Endothelial cell of umbilical vein (primary cell): ENCODE measurements at regions not wholly inside any gene's neighbourhood (a gene's known extent, or its start where the extent isn't known, plus 50 kb on each side); places are given as distances from the start of the nearest gene placed in this dataset.
A peak's percentile ranks its signal among the peaks of the same experiment; 100 is the strongest.

Experiments
- BruUV-seq: library from RNA; stranded (reverse); fragments of 400-500 nt; replicated peaks from 2 replicates; lab custom pipeline; 2021; lab: Mats Ljungman, UMichigan
- CTCF ChIA-PET: fragments of 300-600, 350-600 bp; sonication (Branson Sonifier 250); formaldehyde crosslinking; loops from one replicate; lab custom pipeline; 2021; ENCODE audit warnings: antibody characterized with exemption, inconsistent platforms; lab: Charles Lee
- POLR2A ChIA-PET: fragments of 300-600, 350-600 bp; sonication (Branson Sonifier 250); formaldehyde crosslinking; loops from one replicate; lab custom pipeline; 2021; ENCODE audit warnings: antibody characterized with exemption, inconsistent platforms; lab: Charles Lee
- DNase-seq: peaks from one replicate; pipeline ENCODE4 v3.0.0-alpha.2; 2011; ENCODE audit warnings: low read depth, low spot score
- FAIRE-seq: peaks from 2 replicates; lab custom pipeline; 2011; peaks lifted over from hg19 to GRCh38; lab: Jason Lieb, UNC
- H2AFZ ChIP-seq: 2 replicates; pipeline ENCODE4 v1.6.0; 2012; ENCODE audit warnings: low read depth, low read length, control low read depth, inconsistent platforms
- H3K27ac ChIP-seq: 2 replicates; pipeline ENCODE4 v1.5.1; 2011; ENCODE audit warnings: low read depth, mild to moderate bottlenecking, control low read depth, low read length, moderate library complexity; ENCODE audit not compliant: insufficient read depth
- H3K27me3 ChIP-seq, 2 experiments: 2 replicates each; pipeline versions ENCODE4 v1.6.0 to v1.6.1; 2011; ENCODE audit warnings: low read length in 2 of 2, mixed read lengths in 1 of 2; ENCODE audit not compliant: control insufficient read depth in 2 of 2, insufficient read depth in 2 of 2
- H3K36me3 ChIP-seq, 2 experiments: 2 replicates in 1 of 2; 3 replicates in 1 of 2; pipeline ENCODE4 v1.5.1; 2011; ENCODE audit warnings: low read length in 2 of 2, mild to moderate bottlenecking in 1 of 2, moderate library complexity in 1 of 2; ENCODE audit not compliant: control insufficient read depth in 2 of 2, insufficient read depth in 2 of 2; ENCODE audit errors: extremely low read depth in 1 of 2
- H3K4me1 ChIP-seq: 3 replicates; pipeline ENCODE4 v1.5.1; 2011; ENCODE audit warnings: mild to moderate bottlenecking, low read length; ENCODE audit not compliant: control insufficient read depth, insufficient read depth; ENCODE audit errors: extremely low read depth
- H3K4me2 ChIP-seq: 2 replicates; pipeline ENCODE4 v1.6.1; 2011; ENCODE audit warnings: low read length, control low read depth, mixed read lengths; ENCODE audit not compliant: insufficient read depth
- H3K4me3 ChIP-seq, 3 experiments: fragments of 200-600 bp in 1 of 3; sonication (generic), shearing (Covaris generic) in 1 of 3; replicated peaks in 1 of 3; 2 replicates each; pipeline ENCODE4 v1.5.1; 2011 to 2016; ENCODE audit warnings: control low read depth in 3 of 3, low read length in 3 of 3, mild to moderate bottlenecking in 2 of 3, inconsistent platforms in 1 of 3, low read depth in 1 of 3, moderate library complexity in 1 of 3; ENCODE audit not compliant: insufficient read depth in 1 of 3
- H3K79me2 ChIP-seq: 2 replicates; pipeline ENCODE4 v1.6.0; 2012; ENCODE audit warnings: low read length, inconsistent platforms; ENCODE audit not compliant: control insufficient read depth, insufficient read depth
- H3K9ac ChIP-seq: replicated peaks from 2 replicates; pipeline ENCODE3; 2011; ENCODE audit warnings: low read length, control low read depth; ENCODE audit not compliant: insufficient read depth; ENCODE audit errors: extremely low read depth
- H3K9me1 ChIP-seq: replicated peaks from 3 replicates; pipeline ENCODE4 v1.6.0; 2011; ENCODE audit warnings: mild to moderate bottlenecking, low read length; ENCODE audit not compliant: control insufficient read depth, insufficient read depth; ENCODE audit errors: extremely low read depth
- H3K9me3 ChIP-seq: replicated peaks from 2 replicates; pipeline ENCODE4 v1.5.1; 2012; ENCODE audit warnings: low read length, inconsistent platforms; ENCODE audit not compliant: control insufficient read depth, insufficient read depth
- H4K20me1 ChIP-seq: replicated peaks from 2 replicates; pipeline ENCODE3; 2011; ENCODE audit warnings: mild to moderate bottlenecking, low read length; ENCODE audit not compliant: control insufficient read depth, insufficient read depth; ENCODE audit errors: extremely low read depth
- EZH2 ChIP-seq: IDR thresholded peaks from 2 replicates; pipeline ENCODE4 v1.6.1; 2012; ENCODE audit warnings: borderline replicate concordance, low read depth, mild to moderate bottlenecking, moderate library complexity, low read length, inconsistent platforms; ENCODE audit not compliant: severe bottlenecking
- FOS ChIP-seq: IDR thresholded peaks from 2 replicates; pipeline ENCODE4 v1.6.1; 2011; ENCODE audit warnings: mild to moderate bottlenecking, low read length, moderate library complexity, borderline replicate concordance; ENCODE audit not compliant: insufficient read depth
- GATA2 ChIP-seq: IDR thresholded peaks from 2 replicates; pipeline ENCODE4 v1.7.0; 2011; ENCODE audit warnings: low read depth, mild to moderate bottlenecking, moderate library complexity, mixed read lengths, low read length; ENCODE audit not compliant: insufficient read length, insufficient read depth
- JUN ChIP-seq: IDR thresholded peaks from 2 replicates; pipeline ENCODE4 v1.6.1; 2011; ENCODE audit warnings: borderline replicate concordance, low read depth; ENCODE audit not compliant: insufficient read length, insufficient read depth
- MYC ChIP-seq: IDR thresholded peaks from one replicate; pipeline ENCODE4 v1.6.1; 2011; ENCODE audit warnings: mild to moderate bottlenecking, low read depth, low read length
- POLR2A ChIP-seq: IDR thresholded peaks from 2 replicates; pipeline ENCODE4 v1.6.1; 2012; ENCODE audit warnings: low read depth, mild to moderate bottlenecking, control low read depth, low read length
- POLR2AphosphoS5 ChIP-seq: IDR thresholded peaks from 2 replicates; pipeline ENCODE4 v1.6.1; 2012; ENCODE audit warnings: low read depth, mild to moderate bottlenecking, control low read depth, low read length, moderate library complexity; ENCODE audit not compliant: insufficient read depth
- dilution Hi-C: fragments of 300-500 bp; cut with MboI; formaldehyde crosslinking; loops from one replicate; pipeline ENCODE4 v1.15.0; 2019; ENCODE audit warnings: low sequenced_read_pairs; ENCODE audit not compliant: extremely low pct_ligation_motif_present
- intact Hi-C: fragments of 100-400 bp; cut with micrococcal nuclease; formaldehyde crosslinking; loops from one replicate; pipeline ENCODE4 v1.10.0; 2022
- TF ChIP-seq, protein P1 (sequence below), 2 donors: IDR thresholded peaks; 1 replicate in 1 of 2; 2 replicates in 1 of 2; pipeline ENCODE4 v1.5.1; 2011; ENCODE audit warnings: low read length in 2 of 2, mild to moderate bottlenecking in 2 of 2, moderate library complexity in 2 of 2, control low read depth in 1 of 2, inconsistent platforms in 1 of 2, low read depth in 1 of 2; ENCODE audit not compliant: insufficient read depth in 1 of 2; ENCODE audit errors: extremely low read depth in 1 of 2
- TF ChIP-seq, protein P2 (sequence below): IDR thresholded peaks from 2 replicates; pipeline ENCODE4 v1.6.1; 2011; ENCODE audit not compliant: insufficient read depth, insufficient read length

DNA sequence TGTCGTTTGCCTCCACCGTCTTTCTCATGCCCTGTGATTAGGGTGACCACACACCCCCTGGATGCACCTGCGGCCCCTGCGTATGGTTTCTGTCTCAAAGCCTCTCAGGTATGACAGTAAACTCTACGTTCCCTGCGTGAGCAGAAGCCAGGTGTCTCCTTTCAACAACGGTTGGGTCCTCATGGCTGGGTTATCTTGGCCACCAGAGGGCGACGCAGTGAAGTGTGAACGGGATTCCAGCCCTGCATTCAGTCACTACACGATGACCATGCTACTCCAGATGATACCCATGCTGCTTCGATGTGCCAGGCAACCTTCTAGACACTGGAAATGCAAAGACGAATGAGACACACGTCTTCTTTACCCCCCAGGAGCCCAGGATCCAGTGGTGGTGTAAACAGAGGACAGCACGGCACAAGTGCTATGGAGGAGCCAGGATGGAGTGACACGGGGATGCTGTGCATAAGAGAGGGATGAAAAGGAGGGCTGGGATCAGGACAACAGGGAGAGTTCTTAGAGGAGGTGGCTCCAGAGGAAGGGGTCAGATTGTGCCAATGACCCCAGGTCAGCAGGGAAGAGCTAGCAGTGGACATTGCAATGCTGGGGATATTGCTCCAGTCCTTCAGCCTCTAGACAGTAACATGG lies 228.1 kb upstream of the PFKP start:
- ChIA-PET CTCF (interaction anchor here (0.7 to 5.6 kb wide), 13 partner anchors 9 to 205 kb away, joined by 3 to 83 read pairs (median 4); no protein-coding TSS in a partner anchor), POLR2A (no interaction called here)
- DNase-seq: peak; percentile 48
- FAIRE-seq: peak; percentile 80
- H2AFZ ChIP-seq: no peak overlapping the region
- no peak overlapping the region for H3K4me3 ChIP-seq
- BruUV-seq: no TSS peak
- TF ChIP-seq, protein P1, sequence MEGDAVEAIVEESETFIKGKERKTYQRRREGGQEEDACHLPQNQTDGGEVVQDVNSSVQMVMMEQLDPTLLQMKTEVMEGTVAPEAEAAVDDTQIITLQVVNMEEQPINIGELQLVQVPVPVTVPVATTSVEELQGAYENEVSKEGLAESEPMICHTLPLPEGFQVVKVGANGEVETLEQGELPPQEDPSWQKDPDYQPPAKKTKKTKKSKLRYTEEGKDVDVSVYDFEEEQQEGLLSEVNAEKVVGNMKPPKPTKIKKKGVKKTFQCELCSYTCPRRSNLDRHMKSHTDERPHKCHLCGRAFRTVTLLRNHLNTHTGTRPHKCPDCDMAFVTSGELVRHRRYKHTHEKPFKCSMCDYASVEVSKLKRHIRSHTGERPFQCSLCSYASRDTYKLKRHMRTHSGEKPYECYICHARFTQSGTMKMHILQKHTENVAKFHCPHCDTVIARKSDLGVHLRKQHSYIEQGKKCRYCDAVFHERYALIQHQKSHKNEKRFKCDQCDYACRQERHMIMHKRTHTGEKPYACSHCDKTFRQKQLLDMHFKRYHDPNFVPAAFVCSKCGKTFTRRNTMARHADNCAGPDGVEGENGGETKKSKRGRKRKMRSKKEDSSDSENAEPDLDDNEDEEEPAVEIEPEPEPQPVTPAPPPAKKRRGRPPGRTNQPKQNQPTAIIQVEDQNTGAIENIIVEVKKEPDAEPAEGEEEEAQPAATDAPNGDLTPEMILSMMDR (IDR thresholded peaks at IDR 0.05; ENCODE audit: extremely low read depth in 1 of 2, insufficient read depth in 1 of 2, low read depth in 1 of 2, low read length in 2 of 2): peak; percentile 76 to 78
- no peak for TF ChIP-seq JUN
- H3K9me3 ChIP-seq: no peaks in the 10 kb centered on the region
- intact Hi-C loops (loop anchor here (1.0 kb wide), 2 partner anchors 89 to 139 kb away; no protein-coding TSS in a partner anchor), dilution Hi-C loops (loop anchor here (25.0 kb wide), 1 partner anchor 198 kb away; no protein-coding TSS in a partner anchor)
- no peak overlapping the region for H3K9ac ChIP-seq
- peaks cover 0 to 3% of the 10 kb centered on the region in 2 experiments for H3K27me3 ChIP-seq
- H3K36me3 ChIP-seq: no peaks in the 10 kb centered on the region
- no peak overlapping the region for H3K27ac ChIP-seq
- no peaks in the 10 kb centered on the region for H3K9me1 ChIP-seq
- no peaks in the 10 kb centered on the region for H4K20me1 ChIP-seq
- no peaks in the 10 kb centered on the region for H3K4me1 ChIP-seq
- no peaks in the 10 kb centered on the region for H3K79me2 ChIP-seq
- H3K4me2 ChIP-seq: no peak overlapping the region

DNA sequence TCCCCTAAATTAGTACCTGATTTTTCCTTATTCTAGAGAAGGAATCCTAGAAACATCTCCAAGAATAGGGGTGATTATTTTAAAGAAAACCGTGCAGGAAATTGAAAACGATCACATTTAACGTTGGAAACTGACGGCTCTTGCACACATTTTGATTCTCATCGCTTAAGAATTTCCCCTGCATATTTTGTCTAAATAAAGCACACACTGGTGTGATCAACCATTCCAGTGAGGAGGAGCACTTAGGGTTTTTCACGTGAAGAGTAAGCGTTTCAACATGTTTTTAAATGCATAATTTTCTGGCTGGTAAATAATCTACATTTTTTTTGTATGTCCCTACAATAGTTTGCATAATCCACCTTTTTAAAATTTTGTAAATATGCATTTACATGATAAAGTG lies 229.7 kb upstream of the PFKP start:
- ChIA-PET POLR2A (no interaction called here), CTCF (interaction anchor here (0.6 to 5.6 kb wide), 13 partner anchors 8 to 238 kb away, joined by 3 to 83 read pairs (median 4); no protein-coding TSS in a partner anchor)
- Histone ChIP-seq H3K4me1 (no peaks in the 10 kb centered on the region), H3K79me2 (no peaks in the 10 kb centered on the region), H4K20me1 (no peaks in the 10 kb centered on the region), H3K9me1 (no peaks in the 10 kb centered on the region), H3K9me3 (no peaks in the 10 kb centered on the region), H3K27ac (no peak overlapping the region), H3K27me3 (peaks cover 0 to 3% of the 10 kb centered on the region in 2 experiments), H3K9ac (no peak overlapping the region), H2AFZ (no peak overlapping the region), H3K4me3 (no peak overlapping the region), H3K4me2 (no peak overlapping the region), H3K36me3 (no peaks in the 10 kb centered on the region)
- dilution Hi-C loops: loop anchor here (25.0 kb wide), 1 partner anchor 200 kb away; no protein-coding TSS in a partner anchor
- BruUV-seq: no TSS peak
- TF ChIP-seq GATA2: no peak
- no peak for TF ChIP-seq FOS
- TF ChIP-seq MYC: no peak
- no peak for TF ChIP-seq POLR2AphosphoS5
- no peak for TF ChIP-seq POLR2A
- TF ChIP-seq, protein P2, sequence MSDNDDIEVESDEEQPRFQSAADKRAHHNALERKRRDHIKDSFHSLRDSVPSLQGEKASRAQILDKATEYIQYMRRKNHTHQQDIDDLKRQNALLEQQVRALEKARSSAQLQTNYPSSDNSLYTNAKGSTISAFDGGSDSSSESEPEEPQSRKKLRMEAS: no peak
- TF ChIP-seq, protein P1 (IDR thresholded peaks at IDR 0.05; ENCODE audit: extremely low read depth in 1 of 2, insufficient read depth in 1 of 2, low read depth in 1 of 2, low read length in 2 of 2): no peak
- TF ChIP-seq EZH2: no peak
- no peak for TF ChIP-seq JUN
- FAIRE-seq (no peak), DNase-seq (no peak)
- intact Hi-C loops: no loop called here
